GM21723 (cell line): ENCODE measurements at regions not wholly inside any gene's neighbourhood (a gene's known extent, or its start where the extent isn't known, plus 50 kb on each side); places are given as distances from the start of the nearest gene placed in this dataset.
"Not testable (repeated sequence)": the region's sequence is repeated elsewhere in the genome, so short reads cannot be mapped to it uniquely, and the experiment has no call there.

ENCODE experiments used
- ATAC-seq: cut with Tn5 transposase; IDR thresholded peaks from one replicate; pipeline ENCODE4 v1.9.1; 2021; ENCODE audit warnings: mild to moderate bottlenecking, moderate library complexity; ENCODE audit not compliant: unreplicated experiment

DNA sequence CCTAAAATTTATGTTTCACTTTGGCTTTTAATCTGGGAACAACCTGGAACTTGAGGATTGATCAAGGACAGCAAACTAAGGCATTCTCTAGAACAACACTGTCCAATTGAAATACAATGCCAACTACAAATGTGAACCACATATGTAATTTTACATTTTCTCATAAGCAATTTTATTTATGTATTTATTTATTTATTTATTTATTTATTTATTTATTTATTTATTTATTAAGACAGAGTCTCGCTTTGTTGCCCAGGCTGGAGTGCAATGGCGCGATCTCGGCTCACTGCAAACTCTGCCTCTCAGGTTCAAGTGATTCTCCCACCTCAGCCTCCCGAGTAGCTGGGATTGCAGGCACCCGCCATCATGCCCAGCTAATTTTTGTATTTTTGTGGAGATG, 448.7 kb downstream of the BUD13 start:
- not testable (repeated sequence) for ATAC-seq

DNA sequence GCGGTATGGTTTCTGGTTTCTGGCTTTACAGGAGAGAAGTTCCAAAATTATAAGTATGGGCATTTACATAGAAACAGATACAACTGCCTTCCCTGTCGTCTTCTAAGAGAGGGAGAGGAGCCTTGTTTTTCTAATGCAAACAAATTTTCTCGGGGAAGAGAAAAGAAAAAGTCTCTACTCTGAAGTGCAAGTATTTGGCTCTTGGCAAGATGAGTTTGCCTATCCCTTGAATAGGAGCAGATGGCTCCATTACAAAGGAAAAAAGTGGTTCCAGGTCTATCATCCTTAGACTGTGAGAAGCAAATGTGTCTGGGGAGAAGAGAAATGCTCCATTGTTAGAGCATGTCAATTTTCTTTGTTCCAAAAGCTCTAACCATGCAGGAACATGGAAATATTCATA, 455.6 kb downstream of the BUD13 start:
- no peak for ATAC-seq

DNA sequence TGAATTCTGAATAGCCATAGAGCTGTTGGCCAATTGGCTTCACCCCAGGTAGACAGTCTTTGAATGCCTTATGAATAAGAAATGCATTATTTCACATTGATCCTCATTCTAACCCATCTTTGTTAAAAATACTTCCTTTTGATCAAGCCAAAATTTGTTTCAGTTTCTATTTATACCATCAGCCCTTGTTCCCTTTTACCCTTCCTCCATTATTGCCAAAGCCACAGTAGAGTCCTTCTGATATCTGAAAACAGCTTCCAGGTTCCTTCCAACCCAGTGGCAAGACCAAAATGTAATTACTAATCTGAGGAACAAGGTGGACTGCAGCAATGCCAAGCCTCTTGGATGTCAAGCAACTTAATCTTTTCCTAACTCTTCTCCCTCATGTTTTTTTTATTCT, 458.8 kb downstream of the BUD13 start:
- ATAC-seq: no peak

DNA sequence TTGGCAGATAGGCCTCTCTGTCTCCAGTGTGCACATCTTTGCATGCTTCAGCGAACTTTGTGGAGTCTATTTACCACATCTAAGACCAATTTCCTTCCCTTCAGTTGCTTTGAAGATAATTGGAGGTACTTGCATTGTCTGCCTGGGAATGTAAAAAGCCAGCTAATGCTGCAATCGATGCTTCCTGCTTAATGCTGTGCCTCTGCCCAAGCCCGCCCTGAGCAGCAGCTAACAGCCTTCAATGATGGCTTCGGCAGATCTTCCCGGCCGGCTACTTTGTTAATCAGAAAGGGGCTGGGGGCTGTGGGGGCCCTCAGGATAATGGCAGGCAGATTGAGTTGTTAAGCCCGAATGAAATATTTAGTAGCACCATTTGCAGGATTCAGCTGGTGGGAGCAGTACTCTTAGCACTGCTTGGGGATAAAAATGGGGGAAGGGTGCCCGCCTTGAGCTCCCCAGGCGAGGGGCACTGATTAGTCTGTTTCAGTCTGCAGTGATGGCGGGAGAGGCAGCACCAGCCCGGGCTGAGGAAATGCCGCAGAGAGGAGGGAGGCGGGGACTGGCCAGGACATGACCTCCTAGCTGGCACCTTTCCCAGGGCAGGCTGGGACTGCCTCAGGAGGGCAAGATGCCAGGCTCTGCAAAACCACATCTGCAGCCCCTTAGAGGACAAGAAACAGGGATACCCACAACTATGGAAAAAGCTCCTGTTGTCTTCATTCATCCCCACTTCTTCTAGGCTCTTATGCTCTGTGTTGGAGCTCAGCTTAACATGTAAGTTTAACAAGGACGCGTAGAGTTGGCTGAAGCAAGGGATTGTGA, 460.0 kb downstream of the BUD13 start:
- ATAC-seq: no peak

DNA sequence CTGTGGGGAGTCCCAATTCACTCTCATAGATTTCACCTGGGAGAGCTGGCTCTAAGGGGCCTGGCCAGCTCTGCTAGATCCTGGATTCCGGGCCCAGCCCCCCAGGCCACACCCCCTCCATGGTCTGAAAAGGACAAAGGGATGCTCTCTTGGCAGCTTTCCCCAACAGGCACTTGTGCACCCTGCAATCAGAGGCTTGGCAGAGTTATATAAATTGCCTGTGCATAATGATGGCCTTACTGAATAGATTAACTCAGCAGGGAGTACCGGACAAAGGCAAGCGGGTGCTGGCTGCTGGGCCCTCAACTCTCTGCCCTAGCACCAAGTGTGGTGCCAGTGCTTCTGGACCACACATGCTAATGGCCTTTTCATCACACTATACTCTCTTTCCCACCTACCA, 461.6 kb downstream of the BUD13 start:
- no peak for ATAC-seq

DNA sequence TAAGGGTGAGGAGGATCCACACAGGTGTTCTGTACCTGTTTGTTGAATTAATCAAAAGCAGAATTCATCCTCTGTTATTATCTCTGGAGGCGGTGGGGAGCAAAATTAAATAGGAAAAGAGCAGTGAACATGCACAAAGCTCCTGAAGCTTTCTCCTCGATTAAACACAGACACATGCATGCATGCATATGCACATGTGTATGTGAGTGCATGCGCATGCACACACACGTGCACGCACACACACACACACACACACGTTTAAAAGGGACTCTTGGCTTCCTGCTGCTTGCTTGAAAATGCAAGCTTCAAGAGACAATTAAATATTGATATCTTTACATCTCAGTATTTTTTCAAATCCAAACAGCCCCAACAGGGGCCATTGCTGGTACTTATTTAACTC, 462.1 kb downstream of the BUD13 start:
- ATAC-seq: no peak

DNA sequence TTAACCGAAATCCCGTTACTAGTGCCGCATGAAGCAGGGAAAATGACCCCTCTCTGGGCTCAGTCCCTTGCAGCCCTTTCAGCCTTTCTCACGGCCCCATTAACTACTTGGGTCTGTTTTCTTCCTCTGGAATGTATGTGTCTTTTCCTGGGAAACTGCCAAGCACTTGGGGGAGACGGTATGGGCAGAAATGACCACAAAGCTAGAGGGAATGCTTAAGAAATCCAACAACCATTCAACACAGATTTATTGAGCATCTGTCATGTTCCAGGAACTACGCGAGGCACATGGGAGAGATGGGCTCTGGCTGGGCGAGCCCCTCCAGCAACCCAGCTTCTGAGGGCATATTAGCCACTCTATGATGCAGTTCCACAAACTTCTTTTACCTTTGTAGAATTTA, 462.6 kb downstream of the BUD13 start:
- ATAC-seq: no peak

DNA sequence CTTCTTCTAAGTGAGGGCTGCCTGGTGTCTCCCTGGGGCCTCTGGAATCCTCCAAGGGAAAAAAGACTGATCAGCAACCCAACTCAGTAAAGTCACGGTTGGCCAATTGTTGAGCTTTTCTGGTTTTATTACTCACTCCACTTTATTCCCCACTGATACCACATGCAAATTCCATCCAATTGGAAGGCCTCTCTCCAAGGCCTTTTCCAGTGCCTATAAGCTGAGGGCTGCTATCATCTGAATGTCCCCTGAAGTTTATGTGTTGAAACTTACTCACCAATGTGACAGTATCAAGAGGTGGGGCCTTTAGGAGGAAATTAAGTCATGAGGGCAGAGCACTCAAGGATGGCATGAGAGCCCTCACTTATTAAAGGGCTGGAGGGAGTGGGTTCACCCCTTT, 463.3 kb downstream of the BUD13 start:
- no peak for ATAC-seq

DNA sequence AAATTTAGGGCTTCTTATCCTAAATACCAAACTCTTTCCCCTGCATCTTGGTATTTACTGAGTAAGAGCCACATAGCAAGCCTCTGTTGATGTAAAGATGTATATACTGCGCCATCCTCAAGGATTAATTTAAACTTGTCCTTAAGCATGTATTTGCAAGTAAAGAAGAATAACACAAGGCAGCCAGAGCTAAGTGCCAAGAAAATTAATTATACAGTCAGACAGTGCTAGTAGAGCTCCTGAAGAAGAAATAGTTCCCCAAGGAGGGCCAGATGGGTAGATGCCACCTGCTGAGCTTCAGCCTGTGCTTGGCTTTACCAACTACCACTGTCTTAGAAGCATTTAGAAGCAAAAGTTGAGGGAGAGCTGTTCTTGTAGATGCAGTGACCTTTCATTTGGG, 470.0 kb downstream of the BUD13 start:
- no peak for ATAC-seq

DNA sequence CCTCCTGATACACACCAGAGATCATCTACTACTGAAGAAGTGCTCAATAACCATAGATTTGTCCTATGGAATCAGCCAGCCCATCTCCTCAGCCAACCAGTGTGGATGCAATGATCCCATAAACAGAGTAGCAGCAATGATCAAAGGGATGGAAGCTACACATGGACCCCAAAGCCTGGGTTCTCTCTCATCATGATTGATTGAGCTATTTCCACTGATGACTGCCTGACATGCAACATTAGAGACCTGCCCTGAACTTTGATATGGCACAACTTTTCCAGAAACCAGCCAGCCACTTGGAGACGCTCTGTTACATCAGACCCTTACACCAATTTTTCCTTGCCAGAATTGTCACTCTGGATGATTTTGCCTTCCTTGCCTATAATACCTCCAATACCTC, 471.6 kb downstream of the BUD13 start:
- ATAC-seq: no peak

DNA sequence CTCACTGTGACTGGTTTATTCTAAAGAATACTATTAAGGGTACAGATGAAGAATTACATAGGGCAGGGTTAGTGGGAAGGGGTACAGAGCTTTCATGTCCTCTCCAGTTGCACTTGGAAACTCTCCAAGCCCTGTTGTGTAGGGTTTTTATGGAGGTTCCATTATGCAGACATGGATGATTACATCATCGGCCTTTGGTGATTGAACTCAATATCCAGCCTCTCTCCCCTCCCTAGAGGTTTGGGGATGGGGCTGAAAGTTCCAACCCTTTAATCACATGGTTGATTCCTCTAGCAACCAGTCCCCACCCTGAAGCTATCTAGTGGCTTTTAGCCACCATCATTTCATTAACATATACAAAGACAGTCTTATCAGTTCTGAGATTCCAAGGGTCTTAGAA, 472.6 kb downstream of the BUD13 start:
- no peak for ATAC-seq

DNA sequence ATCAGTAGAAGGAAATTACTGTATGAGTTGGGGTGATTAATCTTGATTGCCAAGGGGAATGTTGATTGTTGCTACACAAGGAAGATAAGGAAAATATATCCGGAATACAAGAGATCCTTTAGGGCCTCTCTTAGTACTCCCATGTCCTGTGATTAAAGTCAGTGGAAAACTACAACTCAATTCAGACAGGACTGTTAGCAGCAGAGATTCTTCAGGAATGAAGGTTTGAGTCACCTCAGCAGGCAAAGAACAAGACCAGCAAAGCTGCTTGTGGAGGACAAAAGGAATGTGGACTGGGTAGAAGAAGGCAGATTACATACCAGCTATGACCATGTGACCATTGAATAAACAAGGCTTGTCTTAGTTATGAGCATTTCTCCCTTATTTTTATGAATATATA, 478.2 kb downstream of the BUD13 start:
- ATAC-seq: no peak

DNA sequence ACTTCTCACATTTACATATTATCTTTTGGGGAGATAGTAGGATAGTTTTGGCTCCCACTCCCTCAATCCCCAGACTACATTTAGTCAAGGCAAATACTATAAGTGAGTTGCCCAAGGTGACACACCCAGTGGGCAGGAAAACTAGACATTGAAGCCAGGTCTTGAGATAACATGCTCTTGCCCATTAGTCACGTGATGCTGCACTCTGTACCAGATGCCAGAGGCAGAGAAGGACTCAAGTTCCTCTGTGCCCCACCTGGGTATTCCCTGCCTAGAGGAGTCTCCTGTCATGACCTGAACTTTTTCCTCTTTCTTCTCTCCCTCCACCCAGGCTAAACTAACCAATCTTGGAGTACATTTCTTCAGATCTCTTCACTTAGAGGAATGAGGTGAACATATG, 484.9 kb downstream of the BUD13 start:
- no peak for ATAC-seq

DNA sequence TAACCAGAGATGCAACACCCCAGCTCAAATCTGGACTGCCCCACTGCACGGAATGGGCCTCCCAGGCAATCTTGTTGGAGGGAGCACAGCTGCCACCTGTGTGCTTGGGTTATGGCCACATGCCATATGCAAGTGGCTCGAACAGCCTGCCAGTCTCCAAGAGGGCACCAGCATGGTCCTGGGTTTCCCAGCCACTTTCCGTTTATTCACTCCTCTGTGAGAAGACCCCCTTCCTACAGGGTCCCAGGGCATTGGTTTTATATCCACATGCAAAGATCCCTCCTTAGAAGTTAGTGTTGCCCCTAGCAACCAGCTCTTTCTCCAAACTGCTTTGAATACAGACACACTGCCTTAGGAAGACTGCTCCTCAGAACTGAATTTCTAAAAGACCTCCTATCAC, 487.8 kb downstream of the BUD13 start:
- no peak for ATAC-seq

DNA sequence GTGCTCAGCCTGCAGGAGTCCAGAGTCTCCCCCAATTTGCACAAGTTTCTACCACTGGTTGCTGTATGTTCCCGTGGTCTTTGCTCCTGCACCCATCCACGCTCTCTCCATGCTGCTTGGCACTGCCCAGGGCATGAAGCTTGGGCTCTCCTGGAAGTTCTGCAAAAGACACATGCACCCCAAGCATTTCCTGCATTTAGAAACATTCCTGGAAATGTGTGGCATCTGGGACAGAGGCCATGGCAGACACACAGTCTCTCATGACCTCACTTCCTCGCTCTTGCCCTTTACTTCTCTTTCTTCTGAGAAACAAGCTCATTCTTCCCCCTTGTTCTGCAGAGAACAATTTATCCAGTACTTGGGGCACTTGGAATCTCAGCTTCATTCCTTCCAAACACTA, 489.5 kb downstream of the BUD13 start:
- no peak for ATAC-seq

DNA sequence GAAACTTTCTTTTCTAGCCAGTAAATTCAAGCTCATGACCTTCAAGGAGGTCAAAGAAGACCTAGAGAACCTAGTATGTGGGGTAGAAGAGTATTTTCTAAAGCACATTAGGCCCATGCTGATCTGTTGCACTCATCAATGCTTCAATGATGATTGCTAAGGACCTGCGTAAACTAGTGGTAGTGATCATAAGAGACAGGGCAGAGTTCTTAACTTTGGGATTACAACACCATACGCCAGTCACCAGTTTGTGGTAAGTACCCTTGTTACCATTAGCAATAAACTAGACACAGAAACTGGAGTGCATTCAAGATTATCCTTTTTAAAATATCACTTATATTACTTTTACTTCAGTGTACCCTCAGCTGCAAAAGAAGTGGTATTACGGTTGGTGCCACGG, 490.3 kb downstream of the BUD13 start:
- no peak for ATAC-seq

DNA sequence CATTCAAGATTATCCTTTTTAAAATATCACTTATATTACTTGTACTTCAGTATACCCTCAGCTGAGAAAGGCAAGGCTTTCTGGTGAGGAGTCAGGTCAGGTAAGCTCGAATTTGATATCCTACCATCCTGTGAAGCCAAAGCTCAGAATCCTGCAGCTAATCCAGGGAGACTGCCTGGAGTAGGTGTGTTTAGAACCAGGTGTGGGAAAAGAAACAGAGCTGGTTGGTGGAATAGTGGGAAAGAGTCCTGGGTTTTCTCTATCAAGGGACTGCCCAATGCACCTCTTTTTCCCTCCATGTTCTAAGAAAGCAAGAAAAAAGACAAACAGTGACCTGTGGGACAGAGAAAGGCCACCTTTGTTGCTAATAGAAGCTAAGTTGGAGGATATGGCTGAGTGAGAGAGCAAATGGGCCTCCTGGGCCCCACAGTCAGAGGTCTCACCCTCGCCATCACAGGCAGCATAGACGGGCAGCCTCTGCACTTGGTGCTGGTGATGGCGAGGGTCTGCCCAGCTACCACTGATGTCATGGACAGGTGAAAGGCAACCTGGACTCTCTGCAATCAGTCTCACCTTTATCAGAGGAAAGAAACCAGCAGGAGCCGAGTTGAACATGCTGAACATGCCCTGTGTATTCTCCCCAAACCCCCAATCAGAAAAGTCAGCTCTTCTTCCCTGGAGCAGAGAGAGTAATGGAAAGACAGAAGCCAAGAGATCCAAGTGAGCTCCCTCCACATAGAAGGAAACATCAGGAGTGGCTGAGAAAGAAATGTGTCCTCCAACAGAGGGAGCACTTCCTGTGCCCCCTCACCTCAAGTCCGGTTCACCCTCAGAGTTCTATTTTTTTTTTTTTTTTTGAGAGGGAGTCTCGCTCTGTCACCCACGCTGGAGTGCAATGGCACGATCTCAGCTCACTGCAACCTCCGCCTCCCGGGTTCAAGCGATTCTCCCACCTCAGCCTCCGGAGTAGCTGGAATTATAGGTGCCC, 491.3 kb downstream of the BUD13 start:
- ATAC-seq: no peak

DNA sequence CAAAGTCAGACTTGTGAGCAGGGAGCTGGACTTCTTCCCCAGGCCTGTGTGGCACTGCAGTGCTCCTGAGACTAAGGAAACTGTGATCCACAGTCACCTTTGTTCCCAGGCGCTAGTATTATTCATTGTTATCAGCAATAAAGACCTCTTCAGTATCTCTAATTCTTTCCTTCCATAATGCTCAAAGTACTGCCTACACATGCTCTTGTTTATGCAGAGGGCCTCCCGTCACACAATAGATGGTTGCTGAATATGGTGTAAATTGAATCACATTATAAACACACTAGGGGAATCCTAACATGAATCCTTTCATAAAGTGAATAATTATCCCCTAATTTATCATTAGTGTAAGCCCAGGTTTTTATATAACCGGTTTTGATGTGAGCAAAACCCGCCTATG, 493.3 kb downstream of the BUD13 start:
- ATAC-seq: no peak

DNA sequence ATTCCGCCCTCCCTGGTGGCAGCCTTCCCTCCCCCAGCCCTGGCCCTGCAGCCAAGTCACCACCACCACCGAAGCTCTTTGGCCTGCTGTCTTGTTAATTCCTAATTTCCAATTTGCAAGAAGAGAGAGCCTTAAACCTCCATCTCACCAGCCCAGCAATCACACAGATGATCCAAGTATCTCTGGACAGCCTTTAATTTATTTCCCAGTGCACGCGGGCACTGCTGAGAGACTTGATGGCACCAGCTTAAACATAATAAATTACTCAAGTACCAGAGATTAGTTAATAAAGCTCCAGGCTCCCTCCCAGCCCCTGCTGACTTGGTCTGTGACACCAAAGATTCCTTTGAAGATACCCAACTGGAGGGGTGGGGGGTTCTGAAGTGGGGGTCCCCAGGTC, 494.7 kb downstream of the BUD13 start:
- no peak for ATAC-seq

DNA sequence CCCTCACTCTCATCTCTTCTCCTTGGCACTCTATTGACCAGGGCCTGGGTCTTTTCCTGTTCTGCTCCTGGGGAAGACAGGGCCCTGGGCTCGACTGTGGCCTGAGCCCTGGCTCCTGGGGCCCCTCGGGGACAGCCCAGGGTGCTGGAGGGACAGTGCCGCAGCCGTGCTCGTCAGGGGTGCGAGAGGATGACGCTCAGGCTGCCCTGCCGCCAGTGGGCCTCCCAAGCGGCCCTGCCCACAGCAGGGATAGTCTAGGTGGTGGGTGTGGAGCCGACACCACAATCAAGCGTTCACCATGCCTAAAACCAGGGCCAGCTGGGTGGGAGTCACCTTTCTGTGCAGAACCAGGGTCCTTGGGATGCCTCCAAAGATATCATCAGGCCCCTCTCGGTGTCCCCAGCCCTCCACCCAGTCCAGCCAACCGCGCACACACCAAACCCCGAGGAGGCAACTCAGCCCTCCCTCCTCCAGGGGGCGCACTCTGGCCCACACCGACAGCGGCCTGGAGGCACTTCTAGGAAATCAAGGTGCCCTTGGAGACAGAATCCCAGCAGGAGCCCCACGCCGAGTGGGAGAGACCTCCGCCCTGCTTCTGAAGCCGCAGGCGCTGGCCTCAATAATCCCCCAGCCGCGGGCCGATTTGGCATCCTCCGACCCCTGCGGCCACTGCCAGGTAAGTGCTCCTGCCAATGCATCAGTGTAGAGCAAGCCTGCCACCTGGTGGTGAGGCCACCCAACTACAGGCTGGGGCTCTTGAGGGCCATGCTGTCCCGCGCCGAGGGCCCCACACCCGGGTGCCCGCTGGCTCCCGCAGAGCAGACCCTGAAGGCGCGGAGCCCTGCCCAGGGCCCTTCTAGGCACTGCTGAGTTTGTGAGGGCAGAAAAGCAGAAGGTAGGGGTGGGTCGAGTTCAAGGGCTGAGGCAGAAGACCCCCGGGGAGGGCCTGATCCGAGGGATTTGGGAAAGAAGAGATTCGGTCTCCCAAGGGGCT, 496.4 kb downstream of the BUD13 start:
- ATAC-seq: no peak

DNA sequence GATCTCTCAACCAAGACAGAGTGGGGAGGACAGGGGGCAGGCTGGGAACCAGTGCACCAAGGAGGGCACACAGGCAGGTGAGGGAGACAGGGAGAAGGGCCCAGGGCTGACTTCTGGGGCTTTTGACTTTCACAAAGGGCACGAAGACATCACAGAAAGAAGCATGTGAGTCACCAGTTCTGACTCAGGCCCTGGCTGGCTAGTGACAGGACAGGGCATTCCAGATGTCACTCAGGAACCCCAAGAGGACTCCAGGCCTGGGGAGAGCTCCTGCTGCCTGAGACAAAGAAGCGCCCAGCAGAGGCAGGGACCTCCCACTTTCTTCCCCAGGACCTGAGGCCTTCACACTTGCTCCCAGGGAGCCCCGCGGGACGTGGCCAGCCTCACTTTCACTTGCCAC, 497.2 kb downstream of the BUD13 start:
- no peak for ATAC-seq
